ENCODE measurements at regions not wholly inside any gene's neighbourhood (a gene's known extent, or its start where the extent isn't known, plus 50 kb on each side); places are given as distances from the start of the nearest gene placed in this dataset.

DNA sequence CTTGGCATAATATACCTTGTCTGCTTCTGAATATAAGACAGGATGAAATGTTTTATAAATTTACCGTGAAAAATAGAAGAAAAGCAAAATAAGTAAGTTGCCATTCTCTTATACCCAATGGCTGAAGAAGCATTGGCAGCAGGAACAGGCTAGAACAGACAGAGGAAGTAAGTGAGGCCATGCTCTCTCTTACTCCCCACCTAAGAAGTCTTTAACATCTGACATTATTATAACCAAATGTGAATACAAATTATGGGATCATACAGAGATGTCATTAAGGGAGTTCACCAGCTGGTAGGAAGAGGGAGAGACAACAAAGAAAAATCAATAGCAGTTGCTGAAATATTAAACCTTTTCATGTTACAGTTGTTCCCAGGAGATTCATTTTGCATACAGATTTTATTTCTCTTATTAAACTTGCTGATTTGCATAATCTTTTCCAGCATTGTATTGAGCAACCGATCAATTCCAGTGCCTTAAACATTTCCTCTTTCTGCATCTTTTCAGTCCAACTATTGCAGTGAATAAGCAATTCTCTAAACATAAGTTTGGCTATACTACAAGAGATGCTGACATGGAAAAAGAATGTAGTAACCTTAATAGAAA is 270.6 kb downstream of the SLC6A15 start:
- Mint-ChIP-seq H3K27me3 (ENCODE audit: unreplicated experiment) (no peaks in the 10 kb centered on the region), H3K9me3 (ENCODE audit: unreplicated experiment) (peaks cover 1% of the 10 kb centered on the region), H3K27ac (ENCODE audit: unreplicated experiment) (peak overlapping the region; percentile 87)

DNA sequence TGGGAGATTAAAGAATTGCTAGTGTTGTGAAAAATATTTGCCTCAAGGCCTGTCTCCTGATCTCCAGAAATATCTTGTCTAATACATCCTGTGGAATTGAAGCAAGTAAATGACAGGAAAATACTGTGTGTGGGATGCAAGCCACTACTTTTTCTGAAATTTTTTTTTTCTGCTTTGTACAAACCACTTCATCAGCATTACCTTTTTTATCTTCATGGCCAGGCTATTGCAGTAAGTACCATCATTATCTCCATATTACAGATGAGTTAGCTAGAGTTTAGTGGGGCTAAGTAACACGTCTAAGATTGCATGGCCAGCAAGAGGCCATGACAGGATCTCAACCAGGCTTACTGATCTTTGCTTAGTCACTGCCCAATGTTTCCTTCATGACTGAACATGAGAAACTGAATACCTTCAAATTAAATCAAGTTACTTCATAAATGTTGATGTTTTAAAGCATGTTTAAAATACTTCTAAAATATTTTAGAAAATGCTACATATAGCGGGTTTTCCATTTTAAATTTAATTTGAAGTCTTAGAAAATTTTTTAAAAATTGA is 273.7 kb downstream of the SLC6A15 start:
- Mint-ChIP-seq H3K27me3 (ENCODE audit: unreplicated experiment) (no peaks in the 10 kb centered on the region), H3K4me1 (ENCODE audit: low read depth, unreplicated experiment) (peaks cover 8% of the 10 kb centered on the region), H3K36me3 (ENCODE audit: unreplicated experiment) (no peaks in the 10 kb centered on the region), H3K27ac (ENCODE audit: unreplicated experiment) (no peak overlapping the region), H3K4me3 (ENCODE audit: unreplicated experiment) (no peak overlapping the region), H3K9me3 (ENCODE audit: unreplicated experiment) (peaks cover 1% of the 10 kb centered on the region)
- TF ChIP-seq, protein P1, sequence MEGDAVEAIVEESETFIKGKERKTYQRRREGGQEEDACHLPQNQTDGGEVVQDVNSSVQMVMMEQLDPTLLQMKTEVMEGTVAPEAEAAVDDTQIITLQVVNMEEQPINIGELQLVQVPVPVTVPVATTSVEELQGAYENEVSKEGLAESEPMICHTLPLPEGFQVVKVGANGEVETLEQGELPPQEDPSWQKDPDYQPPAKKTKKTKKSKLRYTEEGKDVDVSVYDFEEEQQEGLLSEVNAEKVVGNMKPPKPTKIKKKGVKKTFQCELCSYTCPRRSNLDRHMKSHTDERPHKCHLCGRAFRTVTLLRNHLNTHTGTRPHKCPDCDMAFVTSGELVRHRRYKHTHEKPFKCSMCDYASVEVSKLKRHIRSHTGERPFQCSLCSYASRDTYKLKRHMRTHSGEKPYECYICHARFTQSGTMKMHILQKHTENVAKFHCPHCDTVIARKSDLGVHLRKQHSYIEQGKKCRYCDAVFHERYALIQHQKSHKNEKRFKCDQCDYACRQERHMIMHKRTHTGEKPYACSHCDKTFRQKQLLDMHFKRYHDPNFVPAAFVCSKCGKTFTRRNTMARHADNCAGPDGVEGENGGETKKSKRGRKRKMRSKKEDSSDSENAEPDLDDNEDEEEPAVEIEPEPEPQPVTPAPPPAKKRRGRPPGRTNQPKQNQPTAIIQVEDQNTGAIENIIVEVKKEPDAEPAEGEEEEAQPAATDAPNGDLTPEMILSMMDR (IDR thresholded peaks at IDR 0.05; ENCODE audit: partially characterized antibody, unreplicated experiment): no peak
- no peak for DNase-seq

More for the DNA sequence above, 270.6 kb downstream of the SLC6A15 start:
- TF ChIP-seq, protein P1 (IDR thresholded peaks at IDR 0.05; ENCODE audit: partially characterized antibody, unreplicated experiment): no peak
- Mint-ChIP-seq H3K4me1 (ENCODE audit: low read depth, unreplicated experiment) (peaks cover 8% of the 10 kb centered on the region), H3K36me3 (ENCODE audit: unreplicated experiment) (no peaks in the 10 kb centered on the region), H3K4me3 (ENCODE audit: unreplicated experiment) (peak overlapping the region; percentile 57)
- DNase-seq: no peak

DNA sequence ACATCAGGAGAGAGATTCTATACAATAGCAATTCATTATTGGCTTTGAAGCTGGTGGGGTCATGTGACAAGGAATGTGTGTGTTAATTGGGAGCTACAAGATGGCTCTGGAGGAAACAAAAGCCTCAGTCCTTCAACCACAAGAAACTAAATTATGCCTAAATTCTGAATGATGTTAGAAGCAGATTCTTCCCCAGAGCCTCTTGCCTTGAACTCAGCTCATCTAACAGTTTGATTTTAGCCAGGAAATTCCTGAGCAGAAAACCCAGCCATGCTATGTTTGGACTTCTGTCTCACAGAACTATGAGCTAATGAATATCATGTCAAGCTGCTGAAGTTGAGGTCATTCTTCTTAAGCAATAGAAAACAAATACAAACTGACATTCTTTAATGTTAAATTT is 274.7 kb downstream of the SLC6A15 start:
- Mint-ChIP-seq H3K27ac (ENCODE audit: unreplicated experiment) (no peak overlapping the region), H3K4me1 (ENCODE audit: low read depth, unreplicated experiment) (peaks cover 8% of the 10 kb centered on the region), H3K9me3 (ENCODE audit: unreplicated experiment) (peaks cover 1% of the 10 kb centered on the region), H3K4me3 (ENCODE audit: unreplicated experiment) (no peak overlapping the region), H3K27me3 (ENCODE audit: unreplicated experiment) (no peaks in the 10 kb centered on the region), H3K36me3 (ENCODE audit: unreplicated experiment) (no peaks in the 10 kb centered on the region)
- DNase-seq: no peak
- TF ChIP-seq, protein P1 (IDR thresholded peaks at IDR 0.05; ENCODE audit: partially characterized antibody, unreplicated experiment): no peak

DNA sequence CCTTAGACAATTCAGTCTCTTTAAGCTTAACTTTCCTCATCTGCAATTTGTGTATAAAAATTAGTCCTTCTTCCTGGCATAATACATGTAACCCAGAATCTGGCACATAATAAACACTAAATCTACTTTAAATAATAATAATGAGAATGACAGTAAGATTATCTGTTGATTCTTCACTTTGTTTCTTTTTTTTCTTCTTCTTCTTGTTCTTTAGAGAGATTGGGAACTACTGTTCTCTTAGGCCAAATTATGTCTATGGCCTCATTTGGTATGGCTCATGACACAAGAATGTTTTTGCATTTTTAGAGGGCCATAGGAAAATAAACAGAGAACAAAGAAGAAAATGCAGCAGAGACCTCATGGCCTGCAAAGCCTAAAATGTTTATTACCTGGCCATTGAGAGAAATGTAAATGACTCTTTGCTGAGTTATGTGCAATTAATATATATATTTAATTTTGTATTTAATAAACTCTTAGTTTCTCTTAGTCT is 275.8 kb downstream of the SLC6A15 start:
- H3K4me3 Mint-ChIP-seq (ENCODE audit: unreplicated experiment): no peak overlapping the region
- no peak for DNase-seq
- H3K9me3 Mint-ChIP-seq (ENCODE audit: unreplicated experiment): peaks cover 1% of the 10 kb centered on the region
- TF ChIP-seq, protein P1 (IDR thresholded peaks at IDR 0.05; ENCODE audit: partially characterized antibody, unreplicated experiment): no peak
- no peaks in the 10 kb centered on the region for H3K36me3 Mint-ChIP-seq (ENCODE audit: unreplicated experiment)
- no peaks in the 10 kb centered on the region for H3K27me3 Mint-ChIP-seq (ENCODE audit: unreplicated experiment)
- H3K4me1 Mint-ChIP-seq (ENCODE audit: low read depth, unreplicated experiment): peaks cover 4% of the 10 kb centered on the region
- H3K27ac Mint-ChIP-seq (ENCODE audit: unreplicated experiment): no peak overlapping the region

DNA sequence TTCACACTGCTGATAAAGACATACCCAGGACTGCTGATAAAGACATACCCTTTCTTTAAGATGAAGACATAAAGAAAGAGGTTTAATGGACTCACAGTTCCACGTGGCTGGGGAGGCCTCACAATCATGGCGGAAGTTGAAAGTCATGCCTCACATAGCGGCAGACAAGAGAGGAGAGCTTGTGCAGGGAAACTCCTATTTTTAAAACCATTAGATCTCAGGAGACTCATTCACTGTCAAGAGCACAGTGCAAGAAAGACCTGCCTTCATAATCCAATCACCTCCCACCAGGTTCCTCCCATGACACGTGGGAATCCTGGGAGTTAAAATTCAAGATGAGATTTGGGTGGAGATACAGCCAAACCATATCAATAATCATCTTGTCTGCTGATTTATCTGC is 278.1 kb downstream of the SLC6A15 start:
- Mint-ChIP-seq H3K36me3 (ENCODE audit: unreplicated experiment) (no peaks in the 10 kb centered on the region), H3K9me3 (ENCODE audit: unreplicated experiment) (no peaks in the 10 kb centered on the region), H3K27me3 (ENCODE audit: unreplicated experiment) (no peaks in the 10 kb centered on the region), H3K4me1 (ENCODE audit: low read depth, unreplicated experiment) (no peaks in the 10 kb centered on the region), H3K4me3 (ENCODE audit: unreplicated experiment) (no peak overlapping the region), H3K27ac (ENCODE audit: unreplicated experiment) (no peak overlapping the region)
- DNase-seq: no peak
- TF ChIP-seq, protein P1 (IDR thresholded peaks at IDR 0.05; ENCODE audit: partially characterized antibody, unreplicated experiment): no peak

Measured in glutamatergic neuron (in vitro differentiated cells).